Lung microvascular endothelial cell (primary cell): ENCODE measurements at regions not wholly inside any gene's neighbourhood (a gene's known extent, or its start where the extent isn't known, plus 50 kb on each side); places are given as distances from the start of the nearest gene placed in this dataset.

Source experiments
- DNase-seq, 2 donors: peaks; one replicate each; pipeline versions ENCODE4 v3.0.0 to v3.0.0-alpha.2; 2010; ENCODE audit warnings: low read depth in 2 of 2

DNA sequence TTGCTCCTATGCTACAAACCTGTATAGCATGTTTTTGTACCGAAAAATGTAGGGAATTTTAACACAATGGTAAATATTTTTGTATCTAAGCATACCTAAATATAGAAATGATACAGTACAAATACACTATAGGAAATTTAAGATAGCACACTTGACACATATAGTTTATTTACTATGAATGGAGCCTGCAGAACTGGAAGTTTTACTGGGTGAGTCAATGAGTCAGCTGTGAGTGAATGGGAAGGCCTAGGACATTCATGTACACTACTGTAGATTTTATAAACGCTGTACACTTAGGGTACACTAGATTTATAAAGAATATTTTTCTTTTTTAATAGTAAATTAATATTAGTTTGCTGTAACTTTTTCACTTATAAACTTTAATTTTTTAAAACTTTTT, 707.7 kb upstream of the EPHA6 start:
- DNase-seq: no peak
